ENCODE measurements at regions not wholly inside any gene's neighbourhood (a gene's known extent, or its start where the extent isn't known, plus 50 kb on each side); places are given as distances from the start of the nearest gene placed in this dataset.

DNA sequence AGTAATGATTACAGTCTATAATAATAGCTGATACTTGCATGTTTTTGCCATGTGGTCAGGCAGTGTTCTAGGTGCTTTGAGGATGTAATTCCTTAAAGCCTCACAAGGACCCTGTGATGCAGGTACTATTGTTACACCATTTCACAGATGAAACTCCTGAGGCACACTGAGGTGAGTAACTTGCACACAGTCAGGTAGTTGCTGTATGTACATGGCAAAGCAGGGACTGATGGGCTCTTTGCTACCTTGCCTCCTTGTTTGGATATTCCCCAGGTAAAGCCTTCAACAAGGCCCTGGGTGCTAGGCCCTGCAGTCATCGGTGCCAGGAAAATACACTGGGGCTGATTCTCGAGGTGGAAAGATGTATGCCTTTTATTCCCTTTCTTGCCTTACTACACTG, 317.5 kb downstream of the CXCL12 start:
- no peak for DNase-seq (ENCODE audit: extremely low read depth, low read depth)
- TF ChIP-seq, protein P1, sequence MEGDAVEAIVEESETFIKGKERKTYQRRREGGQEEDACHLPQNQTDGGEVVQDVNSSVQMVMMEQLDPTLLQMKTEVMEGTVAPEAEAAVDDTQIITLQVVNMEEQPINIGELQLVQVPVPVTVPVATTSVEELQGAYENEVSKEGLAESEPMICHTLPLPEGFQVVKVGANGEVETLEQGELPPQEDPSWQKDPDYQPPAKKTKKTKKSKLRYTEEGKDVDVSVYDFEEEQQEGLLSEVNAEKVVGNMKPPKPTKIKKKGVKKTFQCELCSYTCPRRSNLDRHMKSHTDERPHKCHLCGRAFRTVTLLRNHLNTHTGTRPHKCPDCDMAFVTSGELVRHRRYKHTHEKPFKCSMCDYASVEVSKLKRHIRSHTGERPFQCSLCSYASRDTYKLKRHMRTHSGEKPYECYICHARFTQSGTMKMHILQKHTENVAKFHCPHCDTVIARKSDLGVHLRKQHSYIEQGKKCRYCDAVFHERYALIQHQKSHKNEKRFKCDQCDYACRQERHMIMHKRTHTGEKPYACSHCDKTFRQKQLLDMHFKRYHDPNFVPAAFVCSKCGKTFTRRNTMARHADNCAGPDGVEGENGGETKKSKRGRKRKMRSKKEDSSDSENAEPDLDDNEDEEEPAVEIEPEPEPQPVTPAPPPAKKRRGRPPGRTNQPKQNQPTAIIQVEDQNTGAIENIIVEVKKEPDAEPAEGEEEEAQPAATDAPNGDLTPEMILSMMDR (IDR thresholded peaks at IDR 0.05; ENCODE audit: low read depth, low read length) = no peak

DNA sequence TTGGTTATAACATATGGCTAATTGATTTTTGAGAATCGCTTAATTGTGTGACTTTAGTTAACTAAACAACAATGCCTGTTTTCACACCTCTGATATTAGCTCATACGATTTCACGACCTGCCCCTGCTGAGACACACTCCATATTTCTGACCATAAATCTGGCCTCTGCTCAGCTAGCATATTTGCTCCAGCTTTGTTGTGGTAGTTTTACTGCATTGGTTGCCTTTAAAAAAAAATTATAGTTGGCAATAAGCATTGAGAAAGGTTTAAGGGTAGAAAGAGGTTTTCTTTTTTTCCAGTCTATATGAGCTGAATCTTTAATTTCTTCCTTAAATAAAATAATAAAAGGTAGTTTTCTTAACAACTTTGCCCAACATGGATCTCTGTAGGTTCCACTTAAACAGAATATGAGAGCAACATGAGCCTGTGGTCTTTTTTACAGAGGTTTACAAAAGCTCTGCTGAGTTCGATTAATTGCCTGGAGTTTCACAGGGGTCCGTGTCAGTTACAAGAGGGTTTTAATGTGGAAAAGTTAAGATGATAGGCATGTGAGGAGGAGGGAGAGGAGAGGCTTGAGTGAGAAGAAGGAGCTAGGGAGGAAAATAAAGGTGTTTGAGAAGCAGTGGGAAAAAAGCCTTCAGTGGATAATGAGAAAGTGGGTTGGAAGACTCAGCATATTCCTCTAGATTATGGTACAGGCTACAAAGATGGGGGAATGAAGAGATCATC, 318.2 kb downstream of the CXCL12 start:
- TF ChIP-seq, protein P1 (IDR thresholded peaks at IDR 0.05; ENCODE audit: low read depth, low read length) = no peak
- DNase-seq (ENCODE audit: extremely low read depth, low read depth) = no peak

DNA sequence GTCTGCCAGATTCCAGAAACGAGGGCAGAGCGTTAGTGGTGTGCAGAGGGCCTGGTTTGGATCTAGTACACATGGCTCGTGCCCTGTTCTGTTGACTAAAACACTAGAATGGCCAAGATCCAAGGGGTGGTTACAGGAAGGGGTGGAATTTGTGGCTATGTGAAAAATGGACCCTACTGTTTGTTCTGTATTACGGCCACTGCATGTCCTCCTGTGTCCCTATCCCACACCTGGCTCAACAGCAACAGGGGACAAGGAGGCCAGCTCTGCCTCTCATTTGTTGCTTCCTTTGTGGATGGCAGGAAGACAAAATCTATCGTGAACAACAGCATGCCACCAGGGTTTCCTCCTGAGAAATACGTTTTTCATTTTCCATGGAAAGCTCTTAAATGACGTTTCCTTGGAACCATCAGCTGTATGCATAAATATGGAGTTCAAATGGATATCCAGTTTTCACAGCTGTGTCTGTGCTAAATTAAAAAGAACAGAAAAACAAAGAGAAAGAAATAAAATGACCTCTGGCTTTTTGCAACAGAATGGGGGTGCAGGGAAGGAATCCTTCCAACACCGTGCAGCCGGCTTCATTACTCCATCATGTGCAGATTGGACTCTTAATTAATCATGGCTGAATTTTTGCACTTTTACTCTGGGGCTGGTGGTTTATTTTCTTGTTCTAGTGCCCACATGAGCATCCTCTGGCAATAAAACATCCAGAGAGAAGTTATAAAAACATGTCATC, 318.9 kb downstream of the CXCL12 start:
- TF ChIP-seq, protein P1 (IDR thresholded peaks at IDR 0.05; ENCODE audit: low read depth, low read length) = no peak
- DNase-seq (ENCODE audit: extremely low read depth, low read depth) = no peak

DNA sequence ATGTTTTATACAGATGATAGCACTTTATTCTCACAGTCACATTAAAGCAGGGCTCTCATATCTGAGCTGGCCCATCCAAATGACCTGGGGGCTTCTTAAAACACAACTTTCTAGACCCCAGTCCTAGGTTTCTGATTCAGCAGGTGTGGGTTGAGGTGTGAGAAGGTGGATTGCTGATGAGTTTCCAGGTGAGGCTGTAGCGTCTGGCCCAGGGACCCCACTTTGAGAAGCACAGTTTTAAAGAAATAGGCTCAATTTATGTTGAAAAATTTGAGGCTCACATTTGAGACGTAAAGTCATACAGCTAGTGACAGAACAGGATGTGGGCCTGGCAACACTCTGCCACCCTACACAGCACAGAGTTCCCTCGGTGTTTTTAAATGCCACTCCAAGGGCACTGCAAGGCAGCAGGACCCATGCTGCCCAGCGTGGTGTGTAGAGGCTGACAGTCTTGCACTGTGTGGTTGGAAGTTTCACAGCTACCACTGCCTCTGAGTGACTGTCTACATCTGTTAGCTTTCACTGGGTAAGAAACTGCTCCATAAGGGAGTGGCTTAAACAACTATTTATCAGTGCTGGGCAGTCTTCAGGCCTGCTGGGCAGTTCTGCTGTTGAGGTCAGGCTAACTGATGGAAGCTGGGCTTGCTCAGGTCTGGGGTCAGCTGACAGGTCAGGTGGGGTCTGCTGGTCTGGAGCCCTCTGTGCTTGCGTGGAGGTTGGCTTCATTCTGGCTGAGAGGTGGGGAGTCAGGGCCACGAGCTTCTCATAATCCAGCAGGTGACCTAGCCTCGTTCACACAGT, 319.7 kb downstream of the CXCL12 start:
- DNase-seq (ENCODE audit: extremely low read depth, low read depth) = no peak

DNA sequence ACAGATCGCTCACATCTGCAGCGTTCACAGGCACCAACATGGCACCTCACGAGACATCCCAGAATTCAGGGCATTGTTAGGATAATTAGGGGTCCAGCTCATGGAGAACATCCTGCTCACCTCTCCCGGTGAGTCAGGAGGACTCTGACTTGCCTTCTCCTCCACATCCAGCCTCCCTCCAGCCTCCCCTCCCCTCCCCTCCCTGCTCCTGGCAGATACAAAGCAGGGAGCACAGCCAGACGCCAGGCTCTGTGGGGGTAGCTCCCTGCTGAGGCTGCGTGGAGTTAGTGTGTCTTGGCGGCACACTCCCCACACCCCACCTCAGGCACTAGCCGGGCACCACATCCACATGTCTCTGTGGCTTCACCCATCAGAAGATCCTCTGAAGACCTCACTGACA, 320.6 kb downstream of the CXCL12 start:
- TF ChIP-seq, protein P1 (IDR thresholded peaks at IDR 0.05; ENCODE audit: low read depth, low read length) = no peak
- DNase-seq (ENCODE audit: extremely low read depth, low read depth) = no peak

More for the DNA sequence above, 319.7 kb downstream of the CXCL12 start:
- TF ChIP-seq, protein P1 (IDR thresholded peaks at IDR 0.05; ENCODE audit: low read depth, low read length) = no peak

DNA sequence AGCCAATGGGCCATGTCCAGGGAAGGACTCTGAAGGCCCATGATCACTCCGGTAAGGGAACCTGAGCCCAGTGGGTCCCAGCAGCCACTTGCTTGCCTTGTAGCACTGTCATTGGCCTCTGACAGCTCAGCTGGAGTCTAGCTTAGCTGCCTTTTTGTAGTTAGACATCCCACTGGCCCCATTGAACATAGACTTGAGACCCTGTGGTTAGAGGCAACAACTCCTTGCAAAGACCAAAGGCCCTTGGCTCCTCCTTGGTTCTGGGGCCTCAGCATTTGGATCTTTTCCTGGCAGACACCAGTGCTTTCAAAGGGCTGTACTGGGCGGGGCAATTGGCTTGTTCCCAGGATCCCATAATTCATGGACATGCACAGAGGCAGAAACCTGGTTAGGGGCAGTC, 321.2 kb downstream of the CXCL12 start:
- TF ChIP-seq, protein P1 (IDR thresholded peaks at IDR 0.05; ENCODE audit: low read depth, low read length) = no peak
- no peak for DNase-seq (ENCODE audit: extremely low read depth, low read depth)
